AG04450 (cell line): ENCODE measurements at regions not wholly inside any gene's neighbourhood (a gene's known extent, or its start where the extent isn't known, plus 50 kb on each side); places are given as distances from the start of the nearest gene placed in this dataset.

ENCODE experiments used
- CTCF ChIA-PET: fragments of 300-600, 350-600 bp; formaldehyde crosslinking; extraction: SDS; loops from one replicate; lab custom pipeline; 2022; ENCODE audit warnings: antibody characterized with exemption, inconsistent platforms; lab: Charles Lee
- POLR2A ChIA-PET: fragments of 350-600 bp; formaldehyde crosslinking; extraction: SDS; loops from one replicate; lab custom pipeline; 2021; ENCODE audit warnings: antibody characterized with exemption, inconsistent platforms; lab: Yijun Ruan, JAX
- DNase-seq: peaks from one replicate; pipeline ENCODE4 v3.0.0-alpha.2; 2011; ENCODE audit warnings: low read depth, low spot score
- H3K27ac ChIP-seq: one replicate; pipeline ENCODE4 v1.5.1; 2012; ENCODE audit warnings: low read depth, low read length, control low read depth
- H3K27me3 ChIP-seq: one replicate; pipeline ENCODE4 v1.6.0; 2012; ENCODE audit warnings: low read length; ENCODE audit not compliant: control insufficient read depth, insufficient read depth
- H3K4me3 ChIP-seq: 2 replicates; pipeline ENCODE4 v1.5.1; 2011; ENCODE audit warnings: mild to moderate bottlenecking, low read depth, low read length, control low read depth
- H3K9me3 ChIP-seq: 2 replicates; pipeline ENCODE4 v1.5.1; 2012; ENCODE audit warnings: low read length; ENCODE audit not compliant: control insufficient read depth, insufficient read depth
- CTCF ChIP-seq: IDR thresholded peaks from 2 replicates; pipeline ENCODE4 v1.5.1; 2011; ENCODE audit warnings: low read depth, low read length, control low read depth, inconsistent platforms

- POLR2A ChIA-PET, result no interaction called here
- TF ChIP-seq CTCF, result no peak
Measured at GRCh38 chr19:28264556-28264955, 948.4 kb downstream of the UQCRFS1 start.

GRCh38 chr19:28258829-28259228 is 954.1 kb downstream of the UQCRFS1 start:
- Histone ChIP-seq H3K27ac (no peak overlapping the region), H3K4me3 (no peak overlapping the region), H3K27me3 (no peaks in the 10 kb centered on the region), H3K9me3 (peaks cover 49% of the 10 kb centered on the region)
- ChIA-PET POLR2A (no interaction called here), CTCF (no interaction called here)
- no peak for TF ChIP-seq CTCF
- DNase-seq, result no peak

More at GRCh38 chr19:28264556-28264955, 948.4 kb downstream of the UQCRFS1 start:
- no peak overlapping the region for H3K27ac ChIP-seq
- H3K27me3 ChIP-seq, result no peaks in the 10 kb centered on the region
- no peak for DNase-seq
- H3K4me3 ChIP-seq, result no peak overlapping the region
- CTCF ChIA-PET, result no interaction called here
- peaks cover 17% of the 10 kb centered on the region for H3K9me3 ChIP-seq

GRCh38 chr19:28257396-28257795 is 955.6 kb downstream of the UQCRFS1 start:
- CTCF ChIA-PET, result no interaction called here

GRCh38 chr19:28247243-28247642 is 965.7 kb downstream of the UQCRFS1 start:
- Histone ChIP-seq H3K4me3 (no peak overlapping the region), H3K27ac (no peak overlapping the region), H3K9me3 (peaks cover 37% of the 10 kb centered on the region; the same call in 1 of the 2 replicates), H3K27me3 (no peaks in the 10 kb centered on the region)
- ChIA-PET CTCF (no interaction called here), POLR2A (no interaction called here)
- DNase-seq, result no peak
- no peak for TF ChIP-seq CTCF

More at GRCh38 chr19:28257396-28257795, 955.6 kb downstream of the UQCRFS1 start:
- peaks cover 44% of the 10 kb centered on the region for H3K9me3 ChIP-seq
- POLR2A ChIA-PET, result no interaction called here
- H3K4me3 ChIP-seq, result no peak overlapping the region
- no peaks in the 10 kb centered on the region for H3K27me3 ChIP-seq
- no peak for TF ChIP-seq CTCF
- no peak for DNase-seq
- H3K27ac ChIP-seq, result no peak overlapping the region

GRCh38 chr19:28245937-28246336 is 967.0 kb downstream of the UQCRFS1 start:
- Histone ChIP-seq H3K9me3 (peaks cover 32% of the 10 kb centered on the region), H3K27me3 (no peaks in the 10 kb centered on the region), H3K27ac (no peak overlapping the region), H3K4me3 (no peak overlapping the region)
- DNase-seq, result no peak
- POLR2A ChIA-PET, result no interaction called here
- CTCF ChIA-PET, result no interaction called here
- TF ChIP-seq CTCF, result no peak
